GM21515 (cell line): ENCODE measurements at regions not wholly inside any gene's neighbourhood (a gene's known extent, or its start where the extent isn't known, plus 50 kb on each side); places are given as distances from the start of the nearest gene placed in this dataset.
"Not testable (repeated sequence)": the region's sequence is repeated elsewhere in the genome, so short reads cannot be mapped to it uniquely, and the experiment has no call there.

ENCODE experiments used
- ATAC-seq: cut with Tn5 transposase; IDR thresholded peaks from one replicate; pipeline ENCODE4 v1.9.1; 2021; ENCODE audit not compliant: unreplicated experiment

- no peak for ATAC-seq
These were observed 420.1 kb upstream of the ZNF804A start for GRCh38 chr2:184178229-184178628.

- no peak for ATAC-seq
These were observed 411.9 kb upstream of the ZNF804A start for GRCh38 chr2:184186436-184186835.

GRCh38 chr2:184187421-184187971, 410.8 kb upstream of the ZNF804A start:
- no peak for ATAC-seq

GRCh38 chr2:184190725-184191124, 407.6 kb upstream of the ZNF804A start:
- ATAC-seq: no peak

- no peak for ATAC-seq
These were observed 405.7 kb upstream of the ZNF804A start for GRCh38 chr2:184192649-184193048.

GRCh38 chr2:184197413-184197812, 400.9 kb upstream of the ZNF804A start:
- no peak for ATAC-seq

- not testable (repeated sequence) for ATAC-seq
These were observed 399.5 kb upstream of the ZNF804A start for GRCh38 chr2:184198791-184199190.

GRCh38 chr2:184199274-184199673, 399.1 kb upstream of the ZNF804A start:
- ATAC-seq: no peak

GRCh38 chr2:184201246-184201645, 397.1 kb upstream of the ZNF804A start:
- ATAC-seq: no peak

GRCh38 chr2:184203661-184204060, 394.7 kb upstream of the ZNF804A start:
- ATAC-seq: no peak

- ATAC-seq: no peak
These were observed 393.2 kb upstream of the ZNF804A start for GRCh38 chr2:184205048-184205596.

- no peak for ATAC-seq
These were observed 392.3 kb upstream of the ZNF804A start for GRCh38 chr2:184206045-184206444.

GRCh38 chr2:184210329-184210728, 388.0 kb upstream of the ZNF804A start:
- ATAC-seq: no peak

GRCh38 chr2:184215745-184216144, 382.6 kb upstream of the ZNF804A start:
- ATAC-seq: no peak

- no peak for ATAC-seq
These were observed 341.7 kb upstream of the ZNF804A start for GRCh38 chr2:184256611-184257010.

GRCh38 chr2:184261331-184261730, 337.0 kb upstream of the ZNF804A start:
- no peak for ATAC-seq

- no peak for ATAC-seq
These were observed 336.5 kb upstream of the ZNF804A start for GRCh38 chr2:184261818-184262217.

- no peak for ATAC-seq
These were observed 329.3 kb upstream of the ZNF804A start for GRCh38 chr2:184268900-184269477.

GRCh38 chr2:184270660-184271059, 327.7 kb upstream of the ZNF804A start:
- no peak for ATAC-seq

- no peak for ATAC-seq
These were observed 326.3 kb upstream of the ZNF804A start for GRCh38 chr2:184272056-184272455.

GRCh38 chr2:184294831-184295230, 303.5 kb upstream of the ZNF804A start:
- ATAC-seq: no peak

- ATAC-seq: no peak
These were observed 301.2 kb upstream of the ZNF804A start for GRCh38 chr2:184297085-184297484.

GRCh38 chr2:184302506-184302905, 295.8 kb upstream of the ZNF804A start:
- ATAC-seq: no peak
